Neural cell (in vitro differentiated cells): ENCODE measurements at regions not wholly inside any gene's neighbourhood (a gene's known extent, or its start where the extent isn't known, plus 50 kb on each side); places are given as distances from the start of the nearest gene placed in this dataset.

ENCODE experiments used
- EP300 ChIP-seq: fragments of 450-650 bp; conservative IDR thresholded peaks from 2 replicates; pipeline ENCODE4 v1.6.1; 2014; ENCODE audit warnings: antibody characterized with exemption, mild to moderate bottlenecking, moderate library complexity; ENCODE audit not compliant: poor library complexity, severe bottlenecking
- EZH2 ChIP-seq: fragments of 200-600, 300-800 bp; shearing (Covaris generic), sonication (generic); IDR thresholded peaks from 2 replicates; pipeline ENCODE4 v1.6.1; 2014; ENCODE audit warnings: antibody characterized with exemption, low read length, borderline replicate concordance, mild to moderate bottlenecking; ENCODE audit not compliant: insufficient read depth, poor library complexity, severe bottlenecking
- POLR2AphosphoS5 ChIP-seq: IDR thresholded peaks from 2 replicates; pipeline ENCODE4 v1.6.1; 2012
- RAD21 ChIP-seq: fragments of 450-650 bp; conservative IDR thresholded peaks from 2 replicates; pipeline ENCODE4 v1.6.1; 2014; ENCODE audit warnings: antibody characterized with exemption, mild to moderate bottlenecking, moderate library complexity
- SMC3 ChIP-seq: fragments of 450-650 bp; conservative IDR thresholded peaks from 2 replicates; pipeline ENCODE4 v1.6.1; 2014; ENCODE audit warnings: antibody characterized with exemption, mild to moderate bottlenecking, moderate library complexity; ENCODE audit not compliant: poor library complexity
- TF ChIP-seq, protein P1 (sequence below): fragments of 450-650 bp; IDR thresholded peaks from 2 replicates; pipeline ENCODE4 v1.5.1; 2014; ENCODE audit warnings: antibody characterized with exemption, mild to moderate bottlenecking, moderate library complexity; ENCODE audit not compliant: poor library complexity, severe bottlenecking
- TF ChIP-seq, protein P2 (sequence below): IDR thresholded peaks from 2 replicates; pipeline ENCODE4 v1.6.1; 2012; ENCODE audit warnings: borderline replicate concordance

DNA sequence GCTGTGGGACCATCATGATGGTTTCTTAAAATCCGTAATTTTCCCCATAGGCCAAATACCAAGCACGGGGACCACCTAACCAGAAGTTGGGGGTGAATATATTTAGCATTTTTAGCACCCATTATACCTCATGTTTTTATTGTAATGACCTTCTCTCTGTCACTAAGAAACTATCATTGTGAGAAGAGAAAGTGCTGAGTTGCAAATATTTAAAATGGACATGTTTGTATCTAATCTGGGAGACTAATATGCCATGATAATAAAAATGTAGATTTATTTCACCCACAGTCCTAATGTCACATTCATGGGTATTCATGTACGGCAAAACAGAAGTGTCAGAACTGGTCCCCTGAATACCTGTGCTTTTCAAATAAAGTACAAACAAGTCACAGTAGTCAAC, 398.9 kb upstream of the NR2F2 start:
- TF ChIP-seq, protein P1, sequence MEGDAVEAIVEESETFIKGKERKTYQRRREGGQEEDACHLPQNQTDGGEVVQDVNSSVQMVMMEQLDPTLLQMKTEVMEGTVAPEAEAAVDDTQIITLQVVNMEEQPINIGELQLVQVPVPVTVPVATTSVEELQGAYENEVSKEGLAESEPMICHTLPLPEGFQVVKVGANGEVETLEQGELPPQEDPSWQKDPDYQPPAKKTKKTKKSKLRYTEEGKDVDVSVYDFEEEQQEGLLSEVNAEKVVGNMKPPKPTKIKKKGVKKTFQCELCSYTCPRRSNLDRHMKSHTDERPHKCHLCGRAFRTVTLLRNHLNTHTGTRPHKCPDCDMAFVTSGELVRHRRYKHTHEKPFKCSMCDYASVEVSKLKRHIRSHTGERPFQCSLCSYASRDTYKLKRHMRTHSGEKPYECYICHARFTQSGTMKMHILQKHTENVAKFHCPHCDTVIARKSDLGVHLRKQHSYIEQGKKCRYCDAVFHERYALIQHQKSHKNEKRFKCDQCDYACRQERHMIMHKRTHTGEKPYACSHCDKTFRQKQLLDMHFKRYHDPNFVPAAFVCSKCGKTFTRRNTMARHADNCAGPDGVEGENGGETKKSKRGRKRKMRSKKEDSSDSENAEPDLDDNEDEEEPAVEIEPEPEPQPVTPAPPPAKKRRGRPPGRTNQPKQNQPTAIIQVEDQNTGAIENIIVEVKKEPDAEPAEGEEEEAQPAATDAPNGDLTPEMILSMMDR = no peak
- no peak for TF ChIP-seq EP300
- no peak for TF ChIP-seq POLR2AphosphoS5
- TF ChIP-seq, protein P2, sequence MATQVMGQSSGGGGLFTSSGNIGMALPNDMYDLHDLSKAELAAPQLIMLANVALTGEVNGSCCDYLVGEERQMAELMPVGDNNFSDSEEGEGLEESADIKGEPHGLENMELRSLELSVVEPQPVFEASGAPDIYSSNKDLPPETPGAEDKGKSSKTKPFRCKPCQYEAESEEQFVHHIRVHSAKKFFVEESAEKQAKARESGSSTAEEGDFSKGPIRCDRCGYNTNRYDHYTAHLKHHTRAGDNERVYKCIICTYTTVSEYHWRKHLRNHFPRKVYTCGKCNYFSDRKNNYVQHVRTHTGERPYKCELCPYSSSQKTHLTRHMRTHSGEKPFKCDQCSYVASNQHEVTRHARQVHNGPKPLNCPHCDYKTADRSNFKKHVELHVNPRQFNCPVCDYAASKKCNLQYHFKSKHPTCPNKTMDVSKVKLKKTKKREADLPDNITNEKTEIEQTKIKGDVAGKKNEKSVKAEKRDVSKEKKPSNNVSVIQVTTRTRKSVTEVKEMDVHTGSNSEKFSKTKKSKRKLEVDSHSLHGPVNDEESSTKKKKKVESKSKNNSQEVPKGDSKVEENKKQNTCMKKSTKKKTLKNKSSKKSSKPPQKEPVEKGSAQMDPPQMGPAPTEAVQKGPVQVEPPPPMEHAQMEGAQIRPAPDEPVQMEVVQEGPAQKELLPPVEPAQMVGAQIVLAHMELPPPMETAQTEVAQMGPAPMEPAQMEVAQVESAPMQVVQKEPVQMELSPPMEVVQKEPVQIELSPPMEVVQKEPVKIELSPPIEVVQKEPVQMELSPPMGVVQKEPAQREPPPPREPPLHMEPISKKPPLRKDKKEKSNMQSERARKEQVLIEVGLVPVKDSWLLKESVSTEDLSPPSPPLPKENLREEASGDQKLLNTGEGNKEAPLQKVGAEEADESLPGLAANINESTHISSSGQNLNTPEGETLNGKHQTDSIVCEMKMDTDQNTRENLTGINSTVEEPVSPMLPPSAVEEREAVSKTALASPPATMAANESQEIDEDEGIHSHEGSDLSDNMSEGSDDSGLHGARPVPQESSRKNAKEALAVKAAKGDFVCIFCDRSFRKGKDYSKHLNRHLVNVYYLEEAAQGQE = no peak
- TF ChIP-seq EZH2 = no peak
- no peak for TF ChIP-seq RAD21
- no peak for TF ChIP-seq SMC3
